Neuronal stem cell (in vitro differentiated cells): ENCODE measurements at regions not wholly inside any gene's neighbourhood (a gene's known extent, or its start where the extent isn't known, plus 50 kb on each side); places are given as distances from the start of the nearest gene placed in this dataset.
A peak's percentile ranks its signal among the peaks of the same experiment; 100 is the strongest.

Experiments
- DNase-seq: peaks from one replicate; pipeline ENCODE4 v3.0.0-alpha.2; 2013; ENCODE audit warnings: low spot score
- H2AFZ ChIP-seq: one replicate; pipeline ENCODE4 v1.6.1; 2013; ENCODE audit warnings: mild to moderate bottlenecking, low read length, inconsistent platforms
- H2AK5ac ChIP-seq: 2 replicates; pipeline ENCODE4 v1.6.1; 2013; ENCODE audit warnings: low read depth, mild to moderate bottlenecking, inconsistent platforms, low read length, moderate library complexity, mixed read lengths
- H2BK120ac ChIP-seq: 2 replicates; pipeline ENCODE4 v1.6.1; 2013; ENCODE audit warnings: low read depth, mild to moderate bottlenecking, inconsistent platforms, low read length, moderate library complexity, mixed read lengths
- H2BK12ac ChIP-seq: one replicate; pipeline ENCODE4 v1.6.1; 2013; ENCODE audit warnings: low read length, inconsistent platforms
- H2BK15ac ChIP-seq: 2 replicates; pipeline ENCODE4 v1.6.1; 2013; ENCODE audit warnings: mild to moderate bottlenecking, low read length, inconsistent platforms, mixed read lengths
- H2BK5ac ChIP-seq: one replicate; pipeline ENCODE4 v1.6.1; 2013; ENCODE audit warnings: inconsistent platforms, mild to moderate bottlenecking, low read length, moderate library complexity
- H3K14ac ChIP-seq: one replicate; pipeline ENCODE4 v1.6.1; 2013; ENCODE audit warnings: low read length, inconsistent platforms
- H3K18ac ChIP-seq: 2 replicates; pipeline ENCODE4 v1.6.1; 2013; ENCODE audit warnings: low read length, inconsistent platforms
- H3K23ac ChIP-seq: 2 replicates; pipeline ENCODE4 v1.6.1; 2013; ENCODE audit warnings: low read depth, mild to moderate bottlenecking, mixed read lengths, low read length, inconsistent platforms; ENCODE audit not compliant: poor library complexity
- H3K27ac ChIP-seq: replicated peaks from 3 replicates; pipeline ENCODE4 v1.5.1; 2013; ENCODE audit warnings: low read length, inconsistent platforms
- H3K27me3 ChIP-seq, 3 experiments: 2 replicates each; pipeline ENCODE4 v1.6.1; 2013; ENCODE audit warnings: low read length in 3 of 3, mild to moderate bottlenecking in 2 of 3, inconsistent platforms in 1 of 3, low read depth in 1 of 3, mixed read lengths in 1 of 3, moderate library complexity in 1 of 3; ENCODE audit not compliant: control insufficient read depth in 3 of 3, insufficient read depth in 3 of 3
- H3K36me3 ChIP-seq, 2 donors: replicated peaks in 1 of 2; 2 replicates each; pipeline ENCODE4 v1.6.1; 2013; ENCODE audit warnings: low read length in 2 of 2; ENCODE audit not compliant: control insufficient read depth in 2 of 2, insufficient read depth in 2 of 2
- H3K4ac ChIP-seq: 2 replicates; pipeline ENCODE4 v1.6.1; 2013; ENCODE audit warnings: inconsistent platforms, mild to moderate bottlenecking, low read length, moderate library complexity
- H3K4me1 ChIP-seq, 2 donors: 1 replicate in 1 of 2; 2 replicates in 1 of 2; pipeline ENCODE4 v1.6.1; 2013; ENCODE audit warnings: low read length in 2 of 2, low read depth in 1 of 2; ENCODE audit not compliant: control insufficient read depth in 2 of 2, insufficient read depth in 1 of 2
- H3K4me2 ChIP-seq: one replicate; pipeline ENCODE4 v1.6.1; 2013; ENCODE audit warnings: mild to moderate bottlenecking, low read length, inconsistent platforms; ENCODE audit not compliant: insufficient read depth, poor library complexity, severe bottlenecking
- H3K4me3 ChIP-seq, 2 donors: 2 replicates each; pipeline ENCODE4 v1.5.1; 2013; ENCODE audit warnings: low read length in 2 of 2, mild to moderate bottlenecking in 2 of 2, inconsistent platforms in 1 of 2, moderate library complexity in 1 of 2
- H3K79me1 ChIP-seq: one replicate; pipeline ENCODE4 v1.6.1; 2013; ENCODE audit warnings: low read depth, mild to moderate bottlenecking, inconsistent platforms, low read length, moderate library complexity
- H3K9ac ChIP-seq: one replicate; pipeline ENCODE4 v1.6.1; 2013; ENCODE audit warnings: mild to moderate bottlenecking, low read depth, low read length, inconsistent platforms; ENCODE audit not compliant: poor library complexity
- H3K9me3 ChIP-seq, 2 donors: replicated peaks in 1 of 2; 2 replicates each; pipeline versions ENCODE3 to v1.6.1; 2013; ENCODE audit warnings: low read length in 2 of 2, mild to moderate bottlenecking in 2 of 2, inconsistent platforms in 1 of 2, low read depth in 1 of 2, mixed read lengths in 1 of 2, moderate library complexity in 1 of 2; ENCODE audit not compliant: control insufficient read depth in 2 of 2, insufficient read depth in 1 of 2
- H4K8ac ChIP-seq: one replicate; pipeline ENCODE4 v1.6.1; 2013; ENCODE audit warnings: low read depth, mild to moderate bottlenecking, inconsistent platforms, low read length, moderate library complexity
- H4K91ac ChIP-seq: one replicate; pipeline ENCODE4 v1.6.1; 2013; ENCODE audit warnings: low read length, low read depth, mild to moderate bottlenecking, inconsistent platforms; ENCODE audit not compliant: poor library complexity
- WGBS, 2 donors: extraction: QIAGEN DNeasy Blood & Tissue Kit; methylation state at CpG; one replicate each; pipeline ENCODE4 v1.1.7; 2013; ENCODE audit warnings: missing lambda C conversion rate in 2 of 2, mixed read lengths in 1 of 2; ENCODE audit not compliant: insufficient read length in 2 of 2, insufficient replicate concordance in 1 of 2; ENCODE audit errors: extremely low coverage in 2 of 2; 5-methylcytosine and 5-hydroxymethylcytosine counted together

DNA sequence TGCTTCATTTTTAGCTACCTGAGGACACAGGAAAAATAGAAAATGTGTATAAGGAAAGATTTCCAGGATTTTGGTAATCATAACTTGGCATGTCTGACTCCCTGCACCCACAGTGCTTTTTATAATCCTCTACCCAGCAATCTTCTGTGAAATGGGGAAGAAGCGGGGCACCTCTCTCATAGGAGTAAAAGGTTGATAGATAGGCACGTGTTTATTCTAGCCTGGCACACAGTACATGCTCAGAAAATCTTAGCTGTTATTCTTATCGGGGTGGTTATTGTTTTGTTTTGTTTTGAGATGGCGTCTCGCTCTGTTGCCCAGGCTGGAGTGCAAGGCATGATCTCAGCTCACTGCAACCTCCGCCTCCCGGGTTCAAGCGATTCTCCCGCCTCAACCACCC lies 87.7 kb upstream of the SALL4 start:
- no CpG with 5 or more reads among the region's 9 CpGs for WGBS, 2 donors
- no peak for DNase-seq
- Histone ChIP-seq H3K4ac (no peak overlapping the region), H2BK12ac (no peak overlapping the region), H3K36me3 (no peaks in the 10 kb centered on the region), H3K27me3 (no peaks in the 10 kb centered on the region), H3K27ac (peak overlapping the region; percentile 57), H2BK120ac (no peak overlapping the region), H3K14ac (no peak overlapping the region), H4K8ac (no peak overlapping the region), H3K79me1 (no peaks in the 10 kb centered on the region), H2BK15ac (no peak overlapping the region), H2BK5ac (no peak overlapping the region), H3K9ac (no peak overlapping the region), H3K4me2 (no peak overlapping the region), H3K23ac (no peak overlapping the region), H4K91ac (no peak overlapping the region), H3K4me1 (peaks cover 16 to 26% of the 10 kb centered on the region in 2 donors), H2AK5ac (no peak overlapping the region), H3K9me3 (no peaks in the 10 kb centered on the region), H3K4me3 (no peak overlapping the region), H3K18ac (no peak overlapping the region), H2AFZ (no peak overlapping the region)

DNA sequence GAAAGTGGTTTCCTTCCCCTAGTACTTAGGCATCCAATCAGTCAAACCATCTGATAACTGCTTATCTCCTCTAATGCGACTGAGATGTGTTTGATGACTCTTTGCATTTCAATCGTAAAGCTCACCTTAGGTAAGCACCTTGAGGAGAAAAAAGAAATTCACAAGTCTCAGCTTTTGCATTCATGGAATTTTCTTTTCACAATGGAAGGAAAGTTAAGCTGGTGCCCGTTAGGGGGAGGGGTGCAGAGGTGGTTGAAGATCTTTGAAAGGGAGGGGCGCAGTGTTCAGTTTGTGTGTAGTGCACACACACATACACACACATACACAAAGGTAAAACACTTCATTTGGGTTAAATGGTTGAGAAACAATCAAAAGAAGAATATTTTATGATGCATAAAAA lies 87.1 kb upstream of the SALL4 start:
- H3K4me1 ChIP-seq, result peaks cover 15 to 26% of the 10 kb centered on the region in 2 donors
- H3K36me3 ChIP-seq, result no peaks in the 10 kb centered on the region
- H3K79me1 ChIP-seq, result no peaks in the 10 kb centered on the region
- no peak overlapping the region for H2BK120ac ChIP-seq
- no CpG with 5 or more reads among the region's 4 CpGs for WGBS, 2 donors
- H3K4ac ChIP-seq, result no peak overlapping the region
- no peak overlapping the region for H3K4me3 ChIP-seq
- H3K9me3 ChIP-seq, result no peaks in the 10 kb centered on the region
- no peak overlapping the region for H2BK5ac ChIP-seq
- no peak overlapping the region for H4K8ac ChIP-seq
- H2AK5ac ChIP-seq, result no peak overlapping the region
- peak overlapping the region; percentile 28 for H2AFZ ChIP-seq
- no peak for DNase-seq
- no peak overlapping the region for H3K14ac ChIP-seq
- no peak overlapping the region for H3K9ac ChIP-seq
- H4K91ac ChIP-seq, result no peak overlapping the region
- H3K23ac ChIP-seq, result no peak overlapping the region
- H2BK12ac ChIP-seq, result no peak overlapping the region
- H3K27me3 ChIP-seq, result no peaks in the 10 kb centered on the region
- no peak overlapping the region for H2BK15ac ChIP-seq
- H3K18ac ChIP-seq, result no peak overlapping the region
- no peak overlapping the region for H3K4me2 ChIP-seq
- H3K27ac ChIP-seq, result peak overlapping the region; percentile 88

DNA sequence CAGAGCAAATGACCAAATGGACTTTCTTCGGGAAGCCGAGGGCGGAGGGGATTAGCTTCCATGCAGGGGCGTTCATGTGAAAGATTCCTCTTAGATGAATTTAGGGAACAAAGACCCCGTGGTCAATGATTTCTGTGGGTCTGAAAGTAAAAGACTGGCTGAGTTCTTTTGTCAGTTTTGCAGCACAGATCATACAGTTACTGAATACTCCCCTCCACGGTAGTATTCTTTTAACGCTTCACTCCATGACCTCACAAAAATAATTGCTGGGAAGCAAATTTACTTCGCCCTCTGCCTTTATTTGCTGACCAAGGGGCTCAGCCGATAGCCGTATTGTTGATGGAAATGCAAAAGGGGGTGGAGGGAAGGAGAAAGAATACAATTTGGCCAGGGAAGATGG lies 86.0 kb upstream of the SALL4 start:
- Histone ChIP-seq H2BK12ac (no peak overlapping the region), H2BK5ac (no peak overlapping the region), H3K79me1 (no peaks in the 10 kb centered on the region), H3K4me1 (peaks cover 13 to 24% of the 10 kb centered on the region in 2 donors), H3K9ac (no peak overlapping the region), H3K4me2 (peak overlapping the region; percentile 35), H4K8ac (no peak overlapping the region), H3K36me3 (no peaks in the 10 kb centered on the region), H2AK5ac (no peak overlapping the region), H2BK15ac (no peak overlapping the region), H3K4ac (no peak overlapping the region), H3K18ac (no peak overlapping the region), H3K4me3 (peak overlapping the region in 1 of 2 donors; percentile 10), H3K27me3 (no peaks in the 10 kb centered on the region), H2BK120ac (no peak overlapping the region), H3K27ac (peak overlapping the region; percentile 88), H2AFZ (peak overlapping the region; percentile 87), H3K23ac (no peak overlapping the region), H3K14ac (no peak overlapping the region), H4K91ac (no peak overlapping the region), H3K9me3 (no peaks in the 10 kb centered on the region)
- DNase-seq, result peak; percentile 70
- no CpG with 5 or more reads among the region's 10 CpGs for WGBS, 2 donors

- no peak for DNase-seq
- Histone ChIP-seq H3K4me3 (no peak overlapping the region), H3K36me3 (no peaks in the 10 kb centered on the region), H3K14ac (no peak overlapping the region), H2BK5ac (no peak overlapping the region), H2BK12ac (peak overlapping the region; percentile 7), H4K91ac (no peak overlapping the region), H3K9me3 (no peaks in the 10 kb centered on the region), H4K8ac (no peak overlapping the region), H2BK120ac (peak overlapping the region; percentile 51), H3K27ac (peak overlapping the region; percentile 88), H3K9ac (no peak overlapping the region), H3K23ac (no peak overlapping the region), H3K79me1 (no peaks in the 10 kb centered on the region), H3K18ac (peak overlapping the region; percentile 28), H3K4ac (no peak overlapping the region), H2AK5ac (no peak overlapping the region), H3K4me1 (peaks cover 13 to 24% of the 10 kb centered on the region in 2 donors), H2BK15ac (no peak overlapping the region), H3K27me3 (no peaks in the 10 kb centered on the region), H2AFZ (no peak overlapping the region), H3K4me2 (no peak overlapping the region)
- no CpG with 5 or more reads among the region's 5 CpGs for WGBS, 2 donors
Measured at GRCh38 chr20:51886891-51887608, 84.7 kb upstream of the SALL4 start.
